ENCODE measurements at regions not wholly inside any gene's neighbourhood (a gene's known extent, or its start where the extent isn't known, plus 50 kb on each side); places are given as distances from the start of the nearest gene placed in this dataset.

GRCh38 chrX:4186331-4186730 lies 472.9 kb upstream of the PRKX start:
- no peak for TF ChIP-seq CTCF (IDR thresholded peaks at IDR 0.05; ENCODE audit: low read depth, low read length)
- no peak for TF ChIP-seq POLR2A (IDR thresholded peaks at IDR 0.05; ENCODE audit: extremely low read depth, insufficient read length)
- TF ChIP-seq MYC (IDR thresholded peaks at IDR 0.05; ENCODE audit: low read depth, low read length) = no peak
